ENCODE measurements at regions not wholly inside any gene's neighbourhood (a gene's known extent, or its start where the extent isn't known, plus 50 kb on each side); places are given as distances from the start of the nearest gene placed in this dataset.

DNA sequence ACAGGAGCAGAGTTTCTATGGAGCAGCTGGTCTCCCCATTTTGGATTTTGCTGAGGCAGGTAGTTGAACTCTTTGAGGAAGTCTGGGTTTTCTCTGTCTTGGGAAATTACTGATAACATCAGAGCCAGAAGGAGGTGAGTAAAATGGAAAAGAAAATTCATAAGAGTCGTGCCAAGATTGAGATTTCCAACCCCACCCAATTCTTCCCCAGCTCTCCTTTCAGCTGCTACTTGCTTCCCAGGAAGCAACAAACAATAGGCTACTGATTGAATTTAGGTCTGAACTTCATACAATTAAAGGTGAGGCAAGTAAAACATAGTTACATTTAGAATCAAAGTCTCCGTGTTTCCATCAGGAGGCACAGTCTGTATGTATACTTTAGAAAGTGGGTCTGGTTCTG, 54.6 kb upstream of the EOLA2 start:
- no peak for DNase-seq

DNA sequence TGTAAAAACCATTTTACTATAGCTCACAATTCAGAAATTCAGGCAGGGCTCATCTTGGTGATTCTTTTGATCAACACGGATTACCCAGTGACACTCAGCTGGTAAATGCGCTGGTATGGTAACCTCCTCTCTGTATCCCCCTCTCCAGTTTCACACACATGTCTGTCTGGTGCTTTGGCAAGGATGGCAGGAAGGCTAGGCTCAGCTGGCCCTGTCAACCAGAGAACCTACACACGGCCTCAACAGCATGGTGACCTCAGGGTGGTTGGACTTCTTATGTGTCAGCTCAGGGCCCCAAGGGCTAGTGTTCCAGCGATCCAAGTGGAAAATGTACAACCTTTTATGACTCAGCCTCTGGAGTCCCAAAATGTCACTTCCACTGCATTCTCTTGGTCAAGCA, 55.7 kb upstream of the EOLA2 start:
- no peak for DNase-seq

DNA sequence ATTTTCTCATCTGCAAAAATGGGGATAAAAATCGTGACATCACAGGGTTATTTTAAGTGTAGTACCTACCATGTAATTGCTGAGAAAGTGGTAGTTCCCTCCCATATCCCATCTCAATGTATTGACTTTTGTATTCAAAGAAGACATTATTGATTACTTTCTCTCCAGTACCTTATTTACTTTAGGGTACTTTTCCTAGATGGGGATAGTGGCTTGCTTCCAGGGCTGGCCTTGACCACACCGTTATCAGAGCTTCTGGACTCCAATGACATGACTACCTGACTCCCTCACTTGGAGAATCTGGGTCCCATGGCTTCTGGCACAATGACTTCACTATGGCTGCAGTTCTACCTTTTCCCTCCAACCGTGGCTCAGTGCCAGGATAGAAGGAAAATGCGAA, 58.2 kb upstream of the EOLA2 start:
- DNase-seq: no peak

DNA sequence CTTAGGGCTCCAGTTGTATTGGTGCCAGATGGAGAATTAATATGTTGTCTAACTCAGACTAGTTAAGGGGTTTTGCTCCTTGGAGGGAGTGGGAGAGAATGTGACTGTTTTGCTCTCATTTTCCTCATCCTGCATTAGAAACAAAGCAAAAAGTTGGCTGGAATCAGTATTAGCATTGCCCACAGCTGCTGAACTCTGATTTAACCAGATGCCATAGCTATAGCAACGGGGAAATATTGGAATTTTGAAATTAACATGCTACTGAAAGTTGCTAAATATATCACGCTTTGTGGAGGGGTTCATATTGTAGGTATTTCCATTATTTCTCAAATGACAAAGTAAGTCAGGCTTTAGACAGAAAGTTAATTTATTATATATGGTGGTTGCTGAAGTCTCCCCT, 66.7 kb upstream of the EOLA2 start:
- no peak for DNase-seq

DNA sequence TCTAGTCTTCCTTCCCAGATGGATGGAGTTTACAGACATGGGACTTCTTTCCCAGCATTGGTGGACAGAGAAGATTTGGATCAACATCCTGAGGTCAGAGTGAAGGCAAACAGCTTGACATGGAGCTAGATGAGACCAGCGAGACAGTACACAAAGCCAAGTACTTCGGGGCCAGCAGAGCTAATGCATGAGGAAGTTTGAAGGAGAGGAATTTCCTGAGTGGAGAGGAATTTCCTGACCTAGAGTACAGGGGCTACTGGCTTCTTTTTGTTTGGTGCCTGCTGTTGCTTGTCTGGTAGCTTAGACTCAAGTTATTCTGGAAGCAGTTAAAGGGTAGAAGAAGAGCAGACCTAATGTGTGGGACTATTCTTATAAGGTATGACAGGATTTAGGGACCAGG, 69.1 kb upstream of the EOLA2 start:
- no peak for DNase-seq

DNA sequence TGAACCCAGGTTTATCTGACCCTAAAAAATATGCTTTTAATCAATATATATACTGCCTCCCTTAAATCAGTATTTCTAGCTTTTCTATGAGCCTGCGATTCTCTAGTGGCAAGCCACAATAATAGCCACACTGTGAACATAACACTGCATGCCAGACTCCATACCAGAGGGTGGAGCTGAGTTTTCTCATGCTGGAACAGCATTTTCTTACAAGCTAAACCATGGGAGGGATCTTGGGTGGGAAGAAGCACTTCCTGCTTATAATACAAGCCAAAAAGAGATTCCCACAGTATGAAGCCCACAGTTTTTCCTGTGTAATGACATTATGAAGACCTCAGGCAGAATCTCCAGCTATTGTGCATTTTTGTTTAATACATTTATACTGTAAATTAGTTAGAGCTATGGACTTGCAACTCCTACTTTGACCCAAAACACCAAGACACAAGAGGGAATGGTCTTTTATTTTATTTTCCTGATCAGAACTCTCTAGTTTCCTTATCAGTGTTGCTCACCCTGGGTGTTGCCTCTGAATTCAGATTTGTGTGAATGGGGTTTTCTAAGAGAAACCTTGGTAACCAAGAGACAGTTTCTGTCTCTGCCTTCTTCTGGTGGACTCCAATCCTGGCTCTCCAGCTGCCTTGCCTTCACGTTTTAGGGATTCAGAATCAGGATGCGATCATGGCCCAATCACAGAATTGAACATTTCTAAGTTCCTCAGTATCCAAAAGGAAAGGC, 74.5 kb upstream of the EOLA2 start:
- DNase-seq: no peak

DNA sequence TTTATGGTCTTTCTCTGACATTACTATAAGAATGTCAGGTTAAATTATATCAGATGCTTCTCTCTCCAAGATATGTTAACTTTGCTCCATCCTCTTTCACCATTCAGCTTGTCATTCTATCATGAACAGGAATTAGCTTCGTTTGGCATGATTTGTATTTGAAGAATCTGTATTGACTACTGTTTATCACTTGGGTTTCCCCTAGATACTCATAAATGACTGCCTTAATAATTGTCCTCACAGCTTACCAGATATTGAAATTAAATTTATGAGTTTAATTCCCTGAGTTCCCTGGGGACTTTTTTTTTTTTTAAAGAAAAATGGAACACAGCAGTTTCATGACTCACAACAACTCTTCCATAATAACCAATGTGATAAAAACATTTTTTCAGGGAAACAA, 76.2 kb upstream of the EOLA2 start:
- DNase-seq: no peak

DNA sequence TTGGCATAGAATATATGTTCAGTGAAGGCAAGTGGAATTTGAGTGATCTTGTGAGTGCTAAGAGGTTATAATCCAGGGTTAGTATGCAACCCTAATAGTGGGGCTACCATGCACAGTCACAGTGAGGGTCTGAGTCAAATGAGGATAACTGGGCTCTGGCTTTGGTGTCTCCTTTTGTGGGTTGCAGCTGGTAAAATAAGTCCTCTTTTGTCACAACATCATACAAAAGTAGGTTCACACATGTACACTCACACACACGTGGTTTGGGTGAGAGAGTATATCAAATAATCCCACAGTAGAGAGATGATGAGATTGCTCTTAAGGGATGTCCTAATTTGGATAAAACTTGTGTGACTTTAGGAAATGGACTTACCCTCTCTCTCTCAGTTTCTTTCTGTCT, 79.6 kb upstream of the EOLA2 start:
- no peak for DNase-seq

DNA sequence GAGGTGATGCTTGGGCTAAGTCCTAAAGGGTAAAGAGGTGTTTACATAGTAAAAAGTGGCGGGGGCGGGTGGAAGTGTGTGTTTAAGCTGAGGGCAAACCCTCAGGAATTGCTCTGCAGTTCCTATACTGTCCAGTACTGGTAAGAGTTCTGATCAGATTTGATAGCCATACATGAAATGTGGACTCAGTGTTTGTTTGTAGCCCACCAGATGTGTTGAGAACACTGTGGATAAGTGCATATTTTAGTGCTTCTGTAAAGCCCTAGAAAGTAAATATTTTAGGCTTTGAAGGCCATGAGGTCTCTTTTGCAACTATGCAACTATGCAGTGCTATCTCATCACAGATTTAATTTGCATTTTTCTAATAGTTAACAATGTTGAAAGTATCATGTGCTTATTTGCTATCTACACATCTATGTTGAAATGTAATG, 80.7 kb upstream of the EOLA2 start:
- no peak for DNase-seq

DNA sequence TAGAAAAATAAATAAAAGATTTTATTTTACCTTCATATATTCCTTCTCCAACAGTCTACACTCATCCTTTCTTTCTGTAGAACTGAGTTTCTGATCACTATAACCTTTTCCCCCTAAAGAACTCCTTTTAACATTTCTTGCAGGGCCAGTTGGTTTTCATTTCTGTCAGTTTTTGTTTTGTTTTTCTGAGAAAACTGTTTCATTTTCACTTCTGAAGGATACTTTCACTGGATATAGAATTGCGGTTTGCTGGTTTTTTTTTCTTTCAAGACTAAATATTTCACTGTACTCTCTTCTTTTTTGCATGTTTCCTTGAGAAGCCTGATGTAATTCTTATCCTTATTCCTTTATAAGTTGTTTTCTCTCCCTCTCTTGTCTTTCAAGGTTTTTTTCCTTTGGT, 90.4 kb upstream of the EOLA2 start:
- DNase-seq: no peak

DNA sequence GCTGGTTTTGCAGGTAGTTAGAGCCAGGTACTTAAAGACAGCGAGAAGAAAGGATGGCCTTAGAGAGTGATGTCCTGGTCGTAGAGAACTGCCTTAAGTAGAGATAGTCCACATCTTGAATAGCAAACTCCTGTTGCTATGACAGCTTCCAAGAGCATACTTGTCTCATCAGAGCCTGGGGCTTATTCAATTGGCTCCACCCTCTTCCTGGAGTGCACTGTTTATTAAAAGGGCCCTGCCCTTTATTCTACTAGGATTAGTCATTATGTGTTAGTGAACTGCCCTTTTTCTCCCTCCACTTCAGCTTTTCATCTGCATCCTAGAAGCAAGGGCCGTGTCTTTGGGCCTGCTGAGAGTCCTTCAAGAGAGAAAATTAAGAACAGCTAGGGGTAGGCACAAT, 94.5 kb upstream of the EOLA2 start:
- no peak for DNase-seq

DNA sequence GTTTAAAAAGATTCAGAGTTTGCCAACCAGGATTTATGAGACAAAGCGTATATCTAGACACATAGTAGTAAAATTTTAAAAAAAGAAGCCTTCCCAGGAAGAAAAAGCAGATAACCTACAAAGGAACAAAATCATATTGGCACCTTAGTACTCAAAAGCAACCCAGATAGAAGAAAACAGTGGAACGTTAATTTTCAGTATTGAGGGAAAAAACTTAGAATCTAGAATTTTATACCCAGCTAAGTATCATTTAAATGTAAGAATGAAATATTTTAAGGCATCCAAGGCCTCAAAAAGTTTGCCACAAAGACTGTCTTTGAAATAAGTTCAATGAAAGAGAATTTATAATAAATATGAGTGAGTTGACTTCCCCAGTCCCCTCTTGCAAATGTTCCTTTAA, 96.5 kb upstream of the EOLA2 start:
- no peak for DNase-seq

DNA sequence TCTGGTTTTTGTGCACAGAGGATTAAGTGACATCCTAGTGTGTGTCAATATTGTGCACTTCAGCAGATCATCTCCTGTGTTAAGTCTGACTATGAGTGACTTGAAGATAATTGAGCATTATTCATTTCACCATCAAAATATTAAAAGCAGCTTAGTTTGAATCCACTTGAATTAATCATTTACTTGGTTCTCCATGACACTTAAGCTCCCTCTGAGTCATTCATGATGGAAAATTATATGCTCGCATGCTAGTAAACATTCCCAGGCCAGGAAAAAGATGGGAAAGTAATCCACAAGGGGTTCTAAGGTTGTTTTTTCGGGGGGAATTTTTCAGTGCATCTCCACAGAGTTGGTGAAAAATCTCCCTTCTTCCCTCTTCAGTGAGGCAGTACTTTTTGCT, 97.2 kb upstream of the EOLA2 start:
- DNase-seq: no peak

DNA sequence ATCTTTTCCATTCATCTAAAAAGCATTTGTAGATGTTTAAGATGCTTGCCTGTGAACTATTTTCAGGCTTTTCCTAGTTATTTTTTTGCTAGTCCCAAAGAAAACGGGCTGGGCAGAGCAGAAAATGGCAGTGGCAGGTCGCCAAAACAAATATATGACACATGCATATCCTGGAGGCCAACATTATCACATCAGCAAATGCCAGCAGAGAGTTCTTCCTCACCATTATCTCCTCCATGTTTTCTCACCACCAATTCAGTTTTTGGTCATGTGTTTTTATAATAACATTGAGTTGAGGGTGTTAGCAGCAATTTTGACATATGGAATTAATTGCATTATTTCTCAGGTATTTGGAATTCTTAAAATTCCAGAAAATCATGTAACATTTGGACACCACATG, 97.9 kb upstream of the EOLA2 start:
- DNase-seq: peak; percentile 39

DNA sequence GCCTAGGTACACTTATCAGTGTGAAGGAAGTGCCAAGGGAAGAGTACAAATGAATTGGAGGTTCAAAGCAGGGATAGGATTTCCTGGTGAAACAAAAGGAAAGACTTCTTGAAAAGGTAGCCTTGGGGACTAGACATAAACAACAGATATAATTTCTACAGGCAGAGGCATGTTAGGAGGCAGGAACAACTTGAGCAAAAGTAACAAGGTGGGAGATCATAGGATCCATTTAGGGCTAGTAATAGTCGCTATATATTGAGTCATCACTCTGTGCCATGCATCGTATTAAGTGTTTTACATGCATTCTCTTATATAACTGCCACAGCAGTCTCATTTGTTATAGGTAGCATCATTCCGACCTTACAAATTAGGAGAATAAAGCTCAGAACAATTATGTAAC, 98.3 kb upstream of the EOLA2 start:
- no peak for DNase-seq

DNA sequence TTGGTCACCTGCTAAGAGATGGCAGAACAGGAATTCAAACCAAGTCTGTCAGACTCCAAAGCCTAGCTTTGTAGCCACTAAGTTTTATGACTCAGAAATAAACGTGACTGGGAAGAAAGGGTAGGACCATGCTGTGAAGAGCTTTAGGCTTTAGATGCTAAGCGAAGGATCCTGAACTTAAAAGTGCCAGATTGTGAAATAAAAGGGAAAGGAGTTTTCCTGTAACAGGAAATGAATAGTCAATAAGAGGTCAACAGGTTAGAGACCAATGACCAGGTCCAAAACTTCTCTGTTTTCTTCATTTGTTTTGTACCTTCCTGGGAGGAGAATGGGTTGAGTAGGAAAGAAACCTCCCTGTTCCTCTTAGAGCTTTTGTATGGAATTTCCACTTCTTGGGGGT, 98.8 kb upstream of the EOLA2 start:
- DNase-seq: no peak

DNA sequence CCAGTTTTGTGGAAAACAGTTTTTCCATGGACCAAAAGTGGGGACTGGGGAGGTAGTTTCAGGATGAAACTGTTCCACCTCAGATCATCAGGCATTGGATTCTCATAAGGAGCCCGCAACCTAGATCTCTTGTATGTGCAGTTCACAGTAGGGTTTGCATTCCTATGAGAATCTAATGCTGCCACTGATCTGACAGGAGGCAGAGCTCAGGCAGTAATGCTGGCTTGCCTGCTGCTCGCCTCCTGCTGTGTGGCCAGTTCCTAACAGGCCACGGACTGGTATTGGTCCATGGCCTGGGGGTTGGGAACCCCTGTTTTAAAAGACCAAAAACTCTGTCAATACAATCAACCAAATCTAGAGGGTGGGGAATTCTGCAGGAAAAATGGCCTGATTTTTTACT, 100.0 kb upstream of the EOLA2 start:
- no peak for DNase-seq

DNA sequence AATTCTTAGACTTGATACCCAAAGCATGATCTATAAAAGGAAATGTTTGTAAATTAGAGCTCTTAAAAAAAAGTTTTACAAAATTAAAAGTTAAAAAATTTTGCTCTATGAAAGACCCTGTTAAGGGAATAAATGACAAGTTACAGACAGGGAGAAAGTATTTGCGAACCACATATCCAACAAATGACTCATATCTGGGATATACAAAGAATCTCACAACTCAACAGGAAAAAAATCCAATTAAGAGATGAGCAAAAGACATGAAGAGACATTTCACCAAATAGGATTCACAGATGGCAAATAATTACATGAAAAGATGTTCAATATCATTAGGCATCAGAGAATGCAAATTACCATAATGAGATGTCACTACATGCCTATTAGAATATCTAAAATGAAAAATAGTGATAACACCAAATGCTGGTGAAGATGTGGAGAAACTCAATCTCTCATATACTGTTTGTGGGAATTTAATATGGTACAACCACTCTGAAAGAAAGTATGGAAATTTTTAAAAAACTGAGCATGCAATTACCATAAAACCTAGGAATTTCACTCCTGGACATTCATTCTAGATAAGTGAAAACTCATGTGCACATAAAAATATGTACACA, 100.8 kb upstream of the EOLA2 start:
- DNase-seq: no peak

DNA sequence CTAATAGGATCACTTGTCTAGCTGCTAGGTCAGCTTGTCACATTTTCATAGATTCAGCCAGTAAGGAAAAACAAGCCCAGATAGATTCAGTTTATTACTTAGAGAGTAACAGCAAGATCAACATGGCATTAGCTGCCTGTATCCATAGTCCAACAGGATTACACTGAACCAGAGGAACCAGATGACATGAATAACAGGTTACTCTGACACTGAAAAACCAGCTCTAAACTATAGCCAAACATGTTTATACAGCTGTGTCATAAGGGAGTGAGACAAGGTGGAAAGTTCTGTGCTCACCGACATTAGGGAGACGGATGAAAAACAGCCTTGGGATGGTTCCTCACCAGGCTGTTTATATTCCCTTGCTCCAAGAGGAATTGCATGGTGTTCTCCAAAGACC, 102.9 kb upstream of the EOLA2 start:
- DNase-seq: no peak

DNA sequence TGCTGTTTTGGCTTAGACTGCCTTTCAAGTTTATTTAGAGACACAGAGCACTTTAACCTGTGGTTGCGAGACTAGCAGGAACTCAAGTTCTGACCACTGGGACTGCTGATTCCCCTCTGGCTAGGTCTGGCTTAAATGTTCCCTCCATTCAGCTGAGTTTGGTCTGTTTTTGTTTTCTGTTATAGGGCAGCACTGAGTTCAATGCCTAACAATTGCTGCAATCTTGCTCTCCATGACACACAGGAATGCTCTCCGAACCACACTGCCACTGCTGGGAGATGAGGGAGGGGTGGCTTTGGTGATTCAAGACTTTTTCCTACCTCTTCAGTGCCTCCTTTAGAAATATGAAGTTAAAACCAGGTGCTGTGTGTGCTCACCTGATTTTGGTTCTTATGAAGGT, 106.3 kb upstream of the EOLA2 start:
- DNase-seq: no peak

DNA sequence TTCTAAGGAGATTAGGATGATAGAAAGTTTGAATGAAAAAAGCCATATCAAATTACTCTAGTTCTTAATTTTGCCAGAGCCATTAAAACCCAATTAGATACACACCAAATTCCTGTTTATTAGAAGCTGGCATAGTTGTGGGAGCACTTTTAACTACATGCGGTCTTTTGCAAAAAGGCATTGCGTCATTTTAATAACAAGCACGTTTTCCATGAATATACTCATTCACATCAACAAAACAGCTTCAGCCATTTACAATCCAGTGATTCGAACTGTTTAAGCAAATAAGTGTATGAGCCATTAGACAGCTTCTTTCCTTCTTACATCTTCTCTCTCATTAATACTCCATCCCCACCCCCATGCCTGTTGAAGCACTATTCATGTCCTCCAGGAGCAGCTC, 109.5 kb upstream of the EOLA2 start:
- no peak for DNase-seq

DNA sequence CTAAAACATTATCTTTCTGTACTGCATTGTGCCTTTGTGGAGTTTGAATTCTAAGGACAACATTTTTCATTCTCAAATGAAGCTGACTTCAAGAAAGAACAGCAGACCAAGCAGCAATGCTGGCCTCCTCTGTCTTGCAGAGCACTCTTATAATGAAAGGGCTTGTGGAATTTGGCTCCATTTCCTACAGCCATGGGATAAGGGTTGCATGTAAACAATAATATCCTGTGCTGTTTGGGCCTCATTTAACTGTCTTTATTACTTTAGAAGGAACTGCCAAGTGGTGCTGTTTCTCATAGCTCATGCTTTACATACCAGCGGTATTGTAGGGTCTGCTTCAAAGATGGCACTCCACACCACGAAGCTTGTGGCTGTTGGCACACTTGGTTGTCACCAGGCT, 111.4 kb upstream of the EOLA2 start:
- DNase-seq: no peak

DNA sequence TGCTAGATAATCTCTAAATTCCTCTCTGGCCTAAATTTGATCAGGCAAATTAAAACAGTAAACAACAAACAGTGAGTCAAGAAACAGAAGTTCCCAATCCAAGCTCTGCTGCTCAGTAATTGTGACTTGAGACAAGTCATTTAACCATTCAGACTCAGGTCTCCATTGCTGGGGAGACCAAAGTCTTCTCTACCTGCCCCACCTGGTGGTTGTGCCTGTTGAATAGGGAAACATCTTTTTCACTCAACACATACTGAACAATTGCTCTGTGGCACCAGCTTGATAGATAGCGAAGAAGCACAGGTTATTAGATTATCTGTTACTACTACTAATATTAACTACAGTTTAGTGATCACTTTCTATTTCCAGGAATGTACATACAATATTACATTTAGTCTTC, 112.1 kb upstream of the EOLA2 start:
- DNase-seq: no peak

DNA sequence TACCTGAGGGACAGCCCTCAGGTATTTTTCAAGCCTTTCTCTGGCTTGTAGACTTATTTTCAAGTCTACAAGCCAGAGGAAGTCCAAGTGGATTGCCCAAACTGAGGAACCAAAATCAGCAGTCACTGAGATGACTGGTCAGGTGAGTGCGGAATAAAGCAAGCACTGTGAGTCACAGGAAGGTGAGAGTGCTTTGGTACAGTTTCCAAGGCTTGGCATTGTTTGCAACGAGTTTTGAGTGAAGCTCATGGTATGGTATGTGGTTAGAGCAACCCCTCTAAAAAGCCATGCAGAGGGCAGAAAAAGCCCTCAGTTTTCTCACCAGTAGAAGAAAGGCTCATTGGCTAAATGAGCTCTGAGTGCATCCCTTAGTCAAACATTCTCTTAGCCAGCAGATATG, 112.8 kb upstream of the EOLA2 start:
- DNase-seq: no peak

DNA sequence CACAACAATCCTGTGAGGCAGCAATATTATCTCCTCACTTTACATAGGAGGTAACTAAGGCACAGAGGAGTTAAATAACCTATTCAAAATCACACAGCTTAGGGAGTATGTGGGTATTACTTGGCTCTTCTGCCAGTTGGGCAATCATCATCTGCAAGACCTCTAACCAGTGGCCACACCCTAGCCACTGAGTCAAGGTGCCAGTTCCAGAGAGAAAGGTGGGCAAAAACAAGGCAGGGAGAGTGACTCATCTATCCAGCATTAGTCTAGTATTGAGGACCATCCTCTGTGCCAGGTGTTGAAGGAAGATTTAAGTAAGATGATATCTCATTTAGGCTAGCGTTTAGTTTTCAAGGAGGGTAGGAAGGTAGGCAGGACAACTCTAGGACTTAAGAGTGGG, 113.9 kb upstream of the EOLA2 start:
- no peak for DNase-seq

Data from T1000 (cell line).